ENCODE measurements at regions not wholly inside any gene's neighbourhood (a gene's known extent, or its start where the extent isn't known, plus 50 kb on each side); places are given as distances from the start of the nearest gene placed in this dataset.
"Not testable (repeated sequence)": the region's sequence is repeated elsewhere in the genome, so short reads cannot be mapped to it uniquely, and the experiment has no call there.

- no peak for DNase-seq (ENCODE audit: low read depth)
Measured at GRCh38 chr14:105903971-105904370, 377.6 kb downstream of the TMEM121 start.

- no peak for DNase-seq (ENCODE audit: low read depth)
Measured at GRCh38 chr14:105904379-105904778, 378.0 kb downstream of the TMEM121 start.

GRCh38 chr14:105905456-105905855 is 379.1 kb downstream of the TMEM121 start:
- no peak for DNase-seq (ENCODE audit: low read depth)

- DNase-seq (ENCODE audit: low read depth) = no peak
Measured at GRCh38 chr14:105907276-105907675, 380.9 kb downstream of the TMEM121 start.

- DNase-seq (ENCODE audit: low read depth) = no peak
Measured at GRCh38 chr14:105908006-105908405, 381.6 kb downstream of the TMEM121 start.

- no peak for DNase-seq (ENCODE audit: low read depth)
Measured at GRCh38 chr14:105908481-105908911, 382.1 kb downstream of the TMEM121 start.

GRCh38 chr14:105909046-105909827 is 382.9 kb downstream of the TMEM121 start:
- no peak for DNase-seq (ENCODE audit: low read depth)

GRCh38 chr14:105909828-105910120 is 383.4 kb downstream of the TMEM121 start:
- DNase-seq (ENCODE audit: low read depth) = not testable (repeated sequence)

GRCh38 chr14:105910426-105910825 is 384.0 kb downstream of the TMEM121 start:
- no peak for DNase-seq (ENCODE audit: low read depth)

- DNase-seq (ENCODE audit: low read depth) = no peak
Measured at GRCh38 chr14:105911006-105911847, 384.8 kb downstream of the TMEM121 start.

GRCh38 chr14:105911848-105912292 is 385.5 kb downstream of the TMEM121 start:
- not testable (repeated sequence) for DNase-seq (ENCODE audit: low read depth)

- DNase-seq (ENCODE audit: low read depth) = no peak
Measured at GRCh38 chr14:105912641-105913180, 386.3 kb downstream of the TMEM121 start.

GRCh38 chr14:105913221-105913620 is 386.8 kb downstream of the TMEM121 start:
- no peak for DNase-seq (ENCODE audit: low read depth)

- no peak for DNase-seq (ENCODE audit: low read depth)
Measured at GRCh38 chr14:105913861-105914260, 387.5 kb downstream of the TMEM121 start.

- not testable (repeated sequence) for DNase-seq (ENCODE audit: low read depth)
Measured at GRCh38 chr14:105914281-105914680, 387.9 kb downstream of the TMEM121 start.

- DNase-seq (ENCODE audit: low read depth) = no peak
Measured at GRCh38 chr14:105914738-105915385, 388.5 kb downstream of the TMEM121 start.

GRCh38 chr14:105915546-105915945 is 389.2 kb downstream of the TMEM121 start:
- not testable (repeated sequence) for DNase-seq (ENCODE audit: low read depth)

GRCh38 chr14:105917136-105917932 is 391.0 kb downstream of the TMEM121 start:
- DNase-seq (ENCODE audit: low read depth) = not testable (repeated sequence)

- DNase-seq (ENCODE audit: low read depth) = no peak
Measured at GRCh38 chr14:105917933-105918436, 391.6 kb downstream of the TMEM121 start.

GRCh38 chr14:105918496-105919262 is 392.3 kb downstream of the TMEM121 start:
- DNase-seq (ENCODE audit: low read depth) = no peak

Data from activated T-cell treated with anti-CD3 and anti-CD28 coated beads for 24 hours (primary cell).